PC-9 (cell line): ENCODE measurements at regions not wholly inside any gene's neighbourhood (a gene's known extent, or its start where the extent isn't known, plus 50 kb on each side); places are given as distances from the start of the nearest gene placed in this dataset.

ENCODE experiments used
- EZH2 ChIP-seq: fragments of 200-600 bp; sonication (generic); IDR thresholded peaks from 2 replicates; pipeline ENCODE4 v1.8.0; 2017; ENCODE audit warnings: antibody characterized with exemption, low read depth
- TF ChIP-seq, protein P1 (sequence below): fragments of 200-600 bp; sonication (generic); conservative IDR thresholded peaks from 2 replicates; pipeline ENCODE4 v1.6.1; 2017; ENCODE audit warnings: mixed run types, antibody characterized with exemption, mild to moderate bottlenecking, moderate library complexity

- TF ChIP-seq, protein P1, sequence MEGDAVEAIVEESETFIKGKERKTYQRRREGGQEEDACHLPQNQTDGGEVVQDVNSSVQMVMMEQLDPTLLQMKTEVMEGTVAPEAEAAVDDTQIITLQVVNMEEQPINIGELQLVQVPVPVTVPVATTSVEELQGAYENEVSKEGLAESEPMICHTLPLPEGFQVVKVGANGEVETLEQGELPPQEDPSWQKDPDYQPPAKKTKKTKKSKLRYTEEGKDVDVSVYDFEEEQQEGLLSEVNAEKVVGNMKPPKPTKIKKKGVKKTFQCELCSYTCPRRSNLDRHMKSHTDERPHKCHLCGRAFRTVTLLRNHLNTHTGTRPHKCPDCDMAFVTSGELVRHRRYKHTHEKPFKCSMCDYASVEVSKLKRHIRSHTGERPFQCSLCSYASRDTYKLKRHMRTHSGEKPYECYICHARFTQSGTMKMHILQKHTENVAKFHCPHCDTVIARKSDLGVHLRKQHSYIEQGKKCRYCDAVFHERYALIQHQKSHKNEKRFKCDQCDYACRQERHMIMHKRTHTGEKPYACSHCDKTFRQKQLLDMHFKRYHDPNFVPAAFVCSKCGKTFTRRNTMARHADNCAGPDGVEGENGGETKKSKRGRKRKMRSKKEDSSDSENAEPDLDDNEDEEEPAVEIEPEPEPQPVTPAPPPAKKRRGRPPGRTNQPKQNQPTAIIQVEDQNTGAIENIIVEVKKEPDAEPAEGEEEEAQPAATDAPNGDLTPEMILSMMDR, result no peak
- TF ChIP-seq EZH2, result no peak
Observed at GRCh38 chr12:42871816-42872215, 282.3 kb upstream of the PRICKLE1 start.
